ENCODE measurements at regions not wholly inside any gene's neighbourhood (a gene's known extent, or its start where the extent isn't known, plus 50 kb on each side); places are given as distances from the start of the nearest gene placed in this dataset.

GRCh38 chr18:76259711-76260110 lies 235.3 kb downstream of the ZNF516 start:
- intact Hi-C loops (cut with DNase I), result no loop called here
- H3K4me3 ChIP-seq, result no peak overlapping the region
- TF ChIP-seq CTCF (IDR thresholded peaks at IDR 0.05) (no peak), POLR2A (IDR thresholded peaks at IDR 0.05) (no peak)
- no peak overlapping the region for H3K27ac ChIP-seq
- no peaks in the 10 kb centered on the region for H3K27me3 ChIP-seq
- H3K4me1 ChIP-seq (replicated peaks in 1 of 2), result peaks cover 0 to under 1% of the 10 kb centered on the region in 2 donors
- no peaks in the 10 kb centered on the region for H3K9me3 ChIP-seq (replicated peaks in 1 of 3)
- 73 to 81% (median 76%) methylated on average over 11 of the region's 11 CpGs for WGBS, 4 donors
- peak in 1 of 7 donors; percentile 32 for DNase-seq
- no peaks in the 10 kb centered on the region for H3K36me3 ChIP-seq (replicated peaks in 1 of 2)

- WGBS, 4 donors, result 49 to 57% (median 52%) methylated on average over 6 to 10 of the region's 10 CpGs
- no peak for TF ChIP-seq CTCF (IDR thresholded peaks at IDR 0.05)
- TF ChIP-seq POLR2A (IDR thresholded peaks at IDR 0.05), result no peak
- H3K36me3 ChIP-seq (replicated peaks in 1 of 2), result no peaks in the 10 kb centered on the region
- H3K4me3 ChIP-seq, result no peak overlapping the region
- no peak overlapping the region for H3K27ac ChIP-seq
- no peak for DNase-seq
- intact Hi-C loops (cut with DNase I), result no loop called here
- H3K4me1 ChIP-seq (replicated peaks in 1 of 2), result no peaks in the 10 kb centered on the region
- H3K9me3 ChIP-seq (replicated peaks in 1 of 3), result no peaks in the 10 kb centered on the region
- no peaks in the 10 kb centered on the region for H3K27me3 ChIP-seq
Observed at GRCh38 chr18:76259096-76259495, 235.9 kb downstream of the ZNF516 start.

GRCh38 chr18:76258209-76258608 lies 236.8 kb downstream of the ZNF516 start:
- Histone ChIP-seq H3K27ac (no peak overlapping the region), H3K27me3 (no peaks in the 10 kb centered on the region), H3K4me3 (no peak overlapping the region), H3K36me3 (replicated peaks in 1 of 2) (no peaks in the 10 kb centered on the region), H3K4me1 (replicated peaks in 1 of 2) (no peaks in the 10 kb centered on the region), H3K9me3 (replicated peaks in 1 of 3) (no peaks in the 10 kb centered on the region)
- 56 to 73% (median 64%) methylated on average over 2 of the region's 2 CpGs for WGBS, 4 donors
- DNase-seq, result no peak
- intact Hi-C loops (cut with DNase I), result no loop called here
- TF ChIP-seq CTCF (IDR thresholded peaks at IDR 0.05) (no peak), POLR2A (IDR thresholded peaks at IDR 0.05) (no peak)

GRCh38 chr18:76255070-76255683 lies 239.9 kb downstream of the ZNF516 start:
- WGBS, 4 donors, result 76 to 86% (median 80%) methylated on average over 22 to 23 of the region's 23 CpGs
- intact Hi-C loops (cut with DNase I), result no loop called here

GRCh38 chr18:76252880-76253279 lies 242.2 kb downstream of the ZNF516 start:
- Histone ChIP-seq H3K36me3 (replicated peaks in 1 of 2) (no peaks in the 10 kb centered on the region), H3K27ac (no peak overlapping the region), H3K9me3 (replicated peaks in 1 of 3) (no peaks in the 10 kb centered on the region), H3K4me3 (no peak overlapping the region), H3K27me3 (no peaks in the 10 kb centered on the region), H3K4me1 (replicated peaks in 1 of 2) (no peaks in the 10 kb centered on the region)
- intact Hi-C loops (cut with DNase I), result no loop called here
- 24 to 34% (median 29%) methylated on average over 3 of the region's 3 CpGs for whole genome bisulfite sequencing, 4 donors
- DNase-seq, result no peak
- TF ChIP-seq POLR2A (IDR thresholded peaks at IDR 0.05), result no peak
- peak in 2 of 6 experiments; percentile 6 to 38 for TF ChIP-seq CTCF (IDR thresholded peaks at IDR 0.05)

More at GRCh38 chr18:76255070-76255683, 239.9 kb downstream of the ZNF516 start:
- H3K9me3 ChIP-seq (replicated peaks in 1 of 3), result no peaks in the 10 kb centered on the region
- H3K27me3 ChIP-seq, result no peaks in the 10 kb centered on the region
- no peak for DNase-seq
- H3K36me3 ChIP-seq (replicated peaks in 1 of 2), result no peaks in the 10 kb centered on the region
- H3K4me3 ChIP-seq, result no peak overlapping the region
- TF ChIP-seq POLR2A (IDR thresholded peaks at IDR 0.05), result no peak
- H3K4me1 ChIP-seq (replicated peaks in 1 of 2), result no peaks in the 10 kb centered on the region
- no peak overlapping the region for H3K27ac ChIP-seq

Data from adrenal gland (tissue), 9 donors.